Neural crest cell (in vitro differentiated cells): ENCODE measurements at regions not wholly inside any gene's neighbourhood (a gene's known extent, or its start where the extent isn't known, plus 50 kb on each side); places are given as distances from the start of the nearest gene placed in this dataset.

ENCODE experiments used
- DNase-seq: peaks from one replicate; pipeline ENCODE4 v3.0.0; 2021; ENCODE audit warnings: low read depth, mixed read lengths, low spot score
- H3K27ac Mint-ChIP-seq: one replicate; pipeline ENCODE4 v1.8.0; 2021; ENCODE audit warnings: mild to moderate bottlenecking, mixed read lengths; ENCODE audit not compliant: unreplicated experiment
- H3K27me3 Mint-ChIP-seq: 2 replicates; pipeline ENCODE4 v1.8.0; 2021; ENCODE audit warnings: low read depth, mild to moderate bottlenecking, mixed read lengths
- H3K36me3 Mint-ChIP-seq: 2 replicates; pipeline ENCODE4 v1.8.0; 2021; ENCODE audit warnings: low read depth, mild to moderate bottlenecking, mixed read lengths
- H3K4me1 Mint-ChIP-seq: 2 replicates; pipeline ENCODE4 v1.8.0; 2021; ENCODE audit warnings: mixed read lengths
- H3K4me3 Mint-ChIP-seq: one replicate; pipeline ENCODE4 v1.8.0; 2021; ENCODE audit warnings: mild to moderate bottlenecking, mixed read lengths
- H3K9me3 Mint-ChIP-seq: 2 replicates; pipeline ENCODE4 v1.8.0; 2021; ENCODE audit warnings: mixed read lengths
- CTCF ChIP-seq: fragments of 200-600 bp; sonication (generic); conservative IDR thresholded peaks from 2 replicates; pipeline ENCODE4 v1.5.0; 2021; ENCODE audit warnings: antibody characterized with exemption, mild to moderate bottlenecking

- H3K27ac Mint-ChIP-seq: no peak overlapping the region
- no peak for DNase-seq
- no peaks in the 10 kb centered on the region for H3K36me3 Mint-ChIP-seq
- peaks cover 10% of the 10 kb centered on the region for H3K4me1 Mint-ChIP-seq
- H3K27me3 Mint-ChIP-seq: no peaks in the 10 kb centered on the region
- no peaks in the 10 kb centered on the region for H3K9me3 Mint-ChIP-seq
- no peak for TF ChIP-seq CTCF
- no peak overlapping the region for H3K4me3 Mint-ChIP-seq
These were observed 249.2 kb upstream of the C1orf174 start for GRCh38 chr1:4149281-4149680.

- Mint-ChIP-seq H3K9me3 (no peaks in the 10 kb centered on the region), H3K36me3 (no peaks in the 10 kb centered on the region), H3K27me3 (no peaks in the 10 kb centered on the region), H3K4me1 (peaks cover 10% of the 10 kb centered on the region), H3K4me3 (no peak overlapping the region), H3K27ac (no peak overlapping the region)
- TF ChIP-seq CTCF: no peak
- no peak for DNase-seq
These were observed 249.8 kb upstream of the C1orf174 start for GRCh38 chr1:4149831-4150230.

- no peaks in the 10 kb centered on the region for H3K27me3 Mint-ChIP-seq
- no peak for DNase-seq
- no peak overlapping the region for H3K27ac Mint-ChIP-seq
- no peaks in the 10 kb centered on the region for H3K9me3 Mint-ChIP-seq
- no peak for TF ChIP-seq CTCF
- H3K4me3 Mint-ChIP-seq: no peak overlapping the region
- H3K36me3 Mint-ChIP-seq: no peaks in the 10 kb centered on the region
- H3K4me1 Mint-ChIP-seq: peaks cover 10% of the 10 kb centered on the region
These were observed 250.2 kb upstream of the C1orf174 start for GRCh38 chr1:4150262-4150661.

GRCh38 chr1:4152266-4152665 lies 252.2 kb upstream of the C1orf174 start:
- Mint-ChIP-seq H3K27me3 (no peaks in the 10 kb centered on the region), H3K4me1 (peaks cover 9% of the 10 kb centered on the region), H3K27ac (no peak overlapping the region), H3K36me3 (no peaks in the 10 kb centered on the region), H3K9me3 (no peaks in the 10 kb centered on the region), H3K4me3 (no peak overlapping the region)
- no peak for DNase-seq
- no peak for TF ChIP-seq CTCF

- Mint-ChIP-seq H3K4me1 (peaks cover 4% of the 10 kb centered on the region), H3K36me3 (no peaks in the 10 kb centered on the region), H3K9me3 (no peaks in the 10 kb centered on the region), H3K4me3 (no peak overlapping the region), H3K27me3 (no peaks in the 10 kb centered on the region), H3K27ac (no peak overlapping the region)
- TF ChIP-seq CTCF: no peak
- DNase-seq: no peak
These were observed 253.5 kb upstream of the C1orf174 start for GRCh38 chr1:4153571-4153970.
